ENCODE measurements at regions not wholly inside any gene's neighbourhood (a gene's known extent, or its start where the extent isn't known, plus 50 kb on each side); places are given as distances from the start of the nearest gene placed in this dataset.

DNA sequence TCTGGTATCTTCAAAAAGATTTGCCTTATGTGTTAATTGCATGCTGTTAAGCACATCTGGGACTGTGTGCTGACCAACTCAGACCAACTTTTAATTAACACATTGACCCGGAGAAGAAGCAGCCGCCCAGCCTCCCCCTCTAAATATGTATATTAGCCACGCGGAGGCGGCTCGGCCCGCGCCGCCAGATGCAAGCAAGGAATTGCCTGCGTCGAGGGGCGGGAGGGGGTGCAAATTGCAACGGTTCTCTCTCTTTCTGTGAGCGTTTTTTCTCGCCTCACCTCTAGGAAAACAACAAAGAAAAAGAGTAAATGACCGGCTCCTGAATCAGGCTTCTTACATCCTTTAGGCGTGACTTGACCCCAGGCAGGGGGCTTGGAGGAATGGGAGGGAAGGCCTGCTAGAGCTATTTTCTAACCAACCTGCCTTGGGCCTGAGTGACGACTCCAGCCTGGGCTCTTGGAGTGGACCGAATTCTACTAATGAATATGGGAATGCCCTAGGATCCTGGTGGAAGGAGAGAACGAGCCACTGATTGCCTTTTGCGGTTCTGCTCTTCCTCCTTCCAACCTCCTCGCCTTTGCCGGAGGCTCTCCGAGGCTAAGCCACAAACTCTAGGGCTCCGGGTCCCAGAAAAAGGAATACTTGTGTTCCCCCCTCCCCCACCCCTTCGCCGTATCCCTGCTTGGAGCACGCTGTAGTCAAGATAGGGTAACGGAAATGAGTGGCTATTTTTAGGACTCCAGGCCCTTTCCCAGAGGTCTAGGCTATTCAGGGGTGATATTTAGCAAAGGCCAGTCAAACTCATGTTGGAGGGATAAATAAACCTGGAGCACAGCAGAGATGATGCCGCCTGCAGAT, 417.0 kb upstream of the ESRRG start:
- no peak for TF ChIP-seq CTCF (IDR thresholded peaks at IDR 0.05; ENCODE audit: borderline replicate concordance, control extremely low read depth, extremely low read depth, insufficient read depth, missing control alignments)
- DNase-seq (ENCODE audit: low spot score) = peak; percentile 19
- in situ Hi-C loops (cut with MboI; ENCODE audit: low sequenced_read_pairs, unreplicated experiment) = no loop called here

- in situ Hi-C loops (cut with MboI; ENCODE audit: low sequenced_read_pairs, unreplicated experiment) = no loop called here
- no peak for TF ChIP-seq CTCF (IDR thresholded peaks at IDR 0.05; ENCODE audit: borderline replicate concordance, control extremely low read depth, extremely low read depth, insufficient read depth, missing control alignments)
- no peak for DNase-seq (ENCODE audit: low spot score)
Measured at GRCh38 chr1:217139513-217139912, 416.3 kb upstream of the ESRRG start.

DNA sequence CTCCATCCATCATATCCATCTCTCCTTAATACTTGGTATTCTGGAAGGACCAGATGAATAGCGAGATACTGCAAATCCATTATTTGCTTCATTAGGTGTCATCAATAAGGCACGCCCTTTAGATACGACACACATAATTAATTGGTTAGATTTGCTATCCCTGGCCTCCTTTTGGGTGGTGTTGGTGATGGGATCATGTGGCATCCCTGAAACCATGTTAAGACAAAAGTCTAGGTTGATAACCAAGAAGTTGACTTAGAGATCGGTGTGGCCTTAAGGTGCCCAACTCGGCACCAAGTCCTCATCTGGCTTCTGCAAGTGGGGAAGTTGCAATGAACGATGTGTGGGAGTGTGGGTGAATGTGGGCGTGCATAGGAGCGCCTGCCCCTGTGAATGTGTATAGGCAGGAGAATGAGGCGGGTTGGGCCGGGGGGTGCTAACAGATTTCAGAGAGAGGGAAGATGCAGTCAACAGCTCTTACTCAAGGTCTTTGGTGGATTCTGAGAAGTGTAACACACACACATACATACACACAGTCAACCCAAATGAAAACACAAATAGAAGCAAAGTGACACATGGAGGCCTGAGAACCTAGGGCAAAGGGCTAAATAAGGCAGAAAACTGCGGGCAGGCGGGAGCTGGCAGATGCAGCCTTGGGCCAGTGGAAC, 415.7 kb upstream of the ESRRG start:
- in situ Hi-C loops (cut with MboI; ENCODE audit: low sequenced_read_pairs, unreplicated experiment) = no loop called here
- peak; percentile 18 for DNase-seq (ENCODE audit: low spot score)
- TF ChIP-seq CTCF (IDR thresholded peaks at IDR 0.05; ENCODE audit: borderline replicate concordance, control extremely low read depth, extremely low read depth, insufficient read depth, missing control alignments) = no peak

DNA sequence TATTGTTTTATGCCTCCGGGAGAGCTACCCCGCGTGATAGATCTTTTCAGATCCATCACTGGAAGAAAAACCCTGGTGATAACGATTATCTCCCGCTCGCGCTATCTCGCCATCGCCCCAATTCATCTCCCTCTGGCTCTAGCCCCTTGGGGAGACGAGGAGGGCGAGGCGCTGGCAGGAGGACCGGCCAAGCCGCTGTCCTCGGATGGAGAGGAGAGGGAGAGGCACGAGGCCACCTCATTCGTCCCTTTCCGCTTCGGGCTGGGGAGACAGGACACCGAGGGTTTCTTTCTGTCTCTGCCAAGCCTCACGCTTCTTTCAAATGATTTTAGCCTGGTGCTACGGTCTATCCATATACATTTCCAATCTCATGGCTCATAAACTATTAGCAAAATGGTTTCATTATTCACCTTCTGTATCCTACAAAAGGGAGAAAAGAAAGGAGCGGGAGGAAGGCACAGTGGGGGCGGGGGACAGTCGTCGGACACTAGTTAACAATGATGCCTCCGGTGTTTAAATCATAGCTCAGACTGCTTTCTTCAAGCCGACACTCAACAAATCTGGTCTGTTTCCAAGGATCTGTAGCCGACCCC, 415.0 kb upstream of the ESRRG start:
- in situ Hi-C loops (cut with MboI; ENCODE audit: low sequenced_read_pairs, unreplicated experiment) = no loop called here
- peak; percentile 15 for DNase-seq (ENCODE audit: low spot score)
- no peak for TF ChIP-seq CTCF (IDR thresholded peaks at IDR 0.05; ENCODE audit: borderline replicate concordance, control extremely low read depth, extremely low read depth, insufficient read depth, missing control alignments)

DNA sequence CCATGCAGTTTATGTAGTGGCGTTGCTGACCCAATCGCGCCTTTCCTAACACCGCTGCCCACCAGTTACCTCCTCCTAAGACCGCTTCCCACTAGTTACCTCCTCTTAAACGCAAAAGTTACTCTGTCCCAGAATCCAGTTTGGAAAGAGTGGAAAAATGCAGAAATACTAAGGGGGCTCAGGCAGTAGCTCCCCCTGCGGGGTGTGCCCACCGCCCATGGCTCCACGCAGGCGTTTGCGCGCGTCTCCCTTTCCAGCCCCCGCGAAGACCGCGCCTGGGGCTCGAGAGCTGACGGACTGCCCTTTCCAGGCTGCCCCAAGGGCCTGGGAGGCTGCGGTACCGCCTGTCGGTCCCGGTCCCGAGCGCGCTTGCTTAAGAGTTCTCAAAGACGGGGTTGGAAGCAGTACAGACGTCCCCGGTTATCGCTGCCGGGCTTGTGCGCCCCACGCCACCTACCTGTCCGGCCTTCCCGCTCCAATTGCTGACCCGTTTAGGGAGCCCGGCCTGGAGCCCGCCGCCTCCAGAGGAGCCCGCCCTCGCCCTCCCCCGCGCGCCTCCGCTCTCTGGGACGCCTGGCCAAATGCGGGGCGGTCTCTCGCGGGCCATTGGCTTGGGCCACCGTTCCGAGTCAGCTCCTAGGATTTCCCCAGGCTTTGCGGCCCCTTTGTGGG, 414.1 kb upstream of the ESRRG start:
- no peak for TF ChIP-seq CTCF (IDR thresholded peaks at IDR 0.05; ENCODE audit: borderline replicate concordance, control extremely low read depth, extremely low read depth, insufficient read depth, missing control alignments)
- peak; percentile 11 for DNase-seq (ENCODE audit: low spot score)
- in situ Hi-C loops (cut with MboI; ENCODE audit: low sequenced_read_pairs, unreplicated experiment) = no loop called here

GRCh38 chr1:217136895-217137205, 413.6 kb upstream of the ESRRG start:
- in situ Hi-C loops (cut with MboI; ENCODE audit: low sequenced_read_pairs, unreplicated experiment) = no loop called here
- peak; percentile 21 for DNase-seq (ENCODE audit: low spot score)
- no peak for TF ChIP-seq CTCF (IDR thresholded peaks at IDR 0.05; ENCODE audit: borderline replicate concordance, control extremely low read depth, extremely low read depth, insufficient read depth, missing control alignments)
